ENCODE measurements at regions not wholly inside any gene's neighbourhood (a gene's known extent, or its start where the extent isn't known, plus 50 kb on each side); places are given as distances from the start of the nearest gene placed in this dataset.
"Not testable (repeated sequence)": the region's sequence is repeated elsewhere in the genome, so short reads cannot be mapped to it uniquely, and the experiment has no call there.

GRCh38 chr13:101003566-101003965, 329.0 kb upstream of the TMTC4 start:
- H3K27ac Mint-ChIP-seq = no peak overlapping the region
- no peaks in the 10 kb centered on the region for H3K27me3 Mint-ChIP-seq (ENCODE audit: low read depth)
- no peak overlapping the region for H3K4me3 Mint-ChIP-seq
- no peaks in the 10 kb centered on the region for H3K36me3 Mint-ChIP-seq (ENCODE audit: low read depth)
- H3K4me1 Mint-ChIP-seq (ENCODE audit: low read depth) = no peaks in the 10 kb centered on the region
- H3K9me3 Mint-ChIP-seq = no peaks in the 10 kb centered on the region

- Mint-ChIP-seq H3K4me3 (no peak overlapping the region), H3K36me3 (ENCODE audit: low read depth) (no peaks in the 10 kb centered on the region), H3K9me3 (peaks cover 7% of the 10 kb centered on the region), H3K4me1 (ENCODE audit: low read depth) (no peaks in the 10 kb centered on the region), H3K27ac (no peak overlapping the region), H3K27me3 (ENCODE audit: low read depth) (no peaks in the 10 kb centered on the region)
Measured at GRCh38 chr13:100989392-100989791, 314.8 kb upstream of the TMTC4 start.

GRCh38 chr13:100988921-100989320, 314.3 kb upstream of the TMTC4 start:
- no peaks in the 10 kb centered on the region for H3K4me1 Mint-ChIP-seq (ENCODE audit: low read depth)

GRCh38 chr13:100987948-100988347, 313.4 kb upstream of the TMTC4 start:
- H3K27me3 Mint-ChIP-seq (ENCODE audit: low read depth) = no peaks in the 10 kb centered on the region
- H3K4me1 Mint-ChIP-seq (ENCODE audit: low read depth) = no peaks in the 10 kb centered on the region

More at GRCh38 chr13:100988921-100989320, 314.3 kb upstream of the TMTC4 start:
- H3K9me3 Mint-ChIP-seq = peaks cover 7% of the 10 kb centered on the region
- no peaks in the 10 kb centered on the region for H3K36me3 Mint-ChIP-seq (ENCODE audit: low read depth)
- no peaks in the 10 kb centered on the region for H3K27me3 Mint-ChIP-seq (ENCODE audit: low read depth)
- H3K27ac Mint-ChIP-seq = no peak overlapping the region
- H3K4me3 Mint-ChIP-seq = no peak overlapping the region

GRCh38 chr13:100986571-100986970, 312.0 kb upstream of the TMTC4 start:
- Mint-ChIP-seq H3K4me1 (ENCODE audit: low read depth) (no peaks in the 10 kb centered on the region), H3K27me3 (ENCODE audit: low read depth) (no peaks in the 10 kb centered on the region), H3K4me3 (no peak overlapping the region), H3K36me3 (ENCODE audit: low read depth) (no peaks in the 10 kb centered on the region), H3K9me3 (peaks cover 2% of the 10 kb centered on the region), H3K27ac (no peak overlapping the region)

More at GRCh38 chr13:100987948-100988347, 313.4 kb upstream of the TMTC4 start:
- Mint-ChIP-seq H3K4me3 (no peak overlapping the region), H3K27ac (no peak overlapping the region), H3K36me3 (ENCODE audit: low read depth) (no peaks in the 10 kb centered on the region), H3K9me3 (peaks cover 7% of the 10 kb centered on the region)

- no peak overlapping the region for H3K4me3 Mint-ChIP-seq
- no peaks in the 10 kb centered on the region for H3K4me1 Mint-ChIP-seq (ENCODE audit: low read depth)
- H3K27ac Mint-ChIP-seq = no peak overlapping the region
- H3K9me3 Mint-ChIP-seq = no peaks in the 10 kb centered on the region
- no peaks in the 10 kb centered on the region for H3K27me3 Mint-ChIP-seq (ENCODE audit: low read depth)
- no peaks in the 10 kb centered on the region for H3K36me3 Mint-ChIP-seq (ENCODE audit: low read depth)
Measured at GRCh38 chr13:100984085-100984705, 309.6 kb upstream of the TMTC4 start.

GRCh38 chr13:100983111-100983510, 308.5 kb upstream of the TMTC4 start:
- no peak overlapping the region for H3K27ac Mint-ChIP-seq
- H3K4me3 Mint-ChIP-seq = no peak overlapping the region
- no peaks in the 10 kb centered on the region for H3K4me1 Mint-ChIP-seq (ENCODE audit: low read depth)
- no peaks in the 10 kb centered on the region for H3K27me3 Mint-ChIP-seq (ENCODE audit: low read depth)
- no peaks in the 10 kb centered on the region for H3K36me3 Mint-ChIP-seq (ENCODE audit: low read depth)
- no peaks in the 10 kb centered on the region for H3K9me3 Mint-ChIP-seq

GRCh38 chr13:100980171-100980570, 305.6 kb upstream of the TMTC4 start:
- no peaks in the 10 kb centered on the region for H3K27me3 Mint-ChIP-seq (ENCODE audit: low read depth)
- H3K36me3 Mint-ChIP-seq (ENCODE audit: low read depth) = no peaks in the 10 kb centered on the region
- H3K27ac Mint-ChIP-seq = no peak overlapping the region
- H3K9me3 Mint-ChIP-seq = no peaks in the 10 kb centered on the region
- no peak overlapping the region for H3K4me3 Mint-ChIP-seq
- H3K4me1 Mint-ChIP-seq (ENCODE audit: low read depth) = no peaks in the 10 kb centered on the region

- Mint-ChIP-seq H3K9me3 (no peaks in the 10 kb centered on the region), H3K4me1 (ENCODE audit: low read depth) (no peaks in the 10 kb centered on the region), H3K36me3 (ENCODE audit: low read depth) (no peaks in the 10 kb centered on the region)
Measured at GRCh38 chr13:100977841-100978240, 303.2 kb upstream of the TMTC4 start.

GRCh38 chr13:100976993-100977392, 302.4 kb upstream of the TMTC4 start:
- Mint-ChIP-seq H3K4me1 (ENCODE audit: low read depth) (no peaks in the 10 kb centered on the region), H3K27ac (no peak overlapping the region), H3K4me3 (no peak overlapping the region), H3K36me3 (ENCODE audit: low read depth) (no peaks in the 10 kb centered on the region), H3K27me3 (ENCODE audit: low read depth) (no peaks in the 10 kb centered on the region), H3K9me3 (no peaks in the 10 kb centered on the region)

More at GRCh38 chr13:100977841-100978240, 303.2 kb upstream of the TMTC4 start:
- H3K4me3 Mint-ChIP-seq = no peak overlapping the region
- no peak overlapping the region for H3K27ac Mint-ChIP-seq
- no peaks in the 10 kb centered on the region for H3K27me3 Mint-ChIP-seq (ENCODE audit: low read depth)

GRCh38 chr13:100975666-100976065, 301.1 kb upstream of the TMTC4 start:
- H3K27me3 Mint-ChIP-seq (ENCODE audit: low read depth); H3K4me1 Mint-ChIP-seq (ENCODE audit: low read depth); H3K36me3 Mint-ChIP-seq (ENCODE audit: low read depth); H3K27ac Mint-ChIP-seq; H3K4me3 Mint-ChIP-seq; H3K9me3 Mint-ChIP-seq: not testable (repeated sequence)

GRCh38 chr13:100962585-100962984, 288.0 kb upstream of the TMTC4 start:
- Mint-ChIP-seq H3K27me3 (ENCODE audit: low read depth) (no peaks in the 10 kb centered on the region), H3K9me3 (no peaks in the 10 kb centered on the region), H3K4me1 (ENCODE audit: low read depth) (no peaks in the 10 kb centered on the region), H3K27ac (no peak overlapping the region), H3K4me3 (no peak overlapping the region), H3K36me3 (ENCODE audit: low read depth) (no peaks in the 10 kb centered on the region)

GRCh38 chr13:100961186-100961585, 286.6 kb upstream of the TMTC4 start:
- H3K4me3 Mint-ChIP-seq = no peak overlapping the region
- no peaks in the 10 kb centered on the region for H3K4me1 Mint-ChIP-seq (ENCODE audit: low read depth)
- no peaks in the 10 kb centered on the region for H3K9me3 Mint-ChIP-seq
- no peaks in the 10 kb centered on the region for H3K36me3 Mint-ChIP-seq (ENCODE audit: low read depth)
- H3K27ac Mint-ChIP-seq = no peak overlapping the region
- H3K27me3 Mint-ChIP-seq (ENCODE audit: low read depth) = no peaks in the 10 kb centered on the region

GRCh38 chr13:100958831-100959230, 284.2 kb upstream of the TMTC4 start:
- H3K9me3 Mint-ChIP-seq = no peaks in the 10 kb centered on the region
- H3K27me3 Mint-ChIP-seq (ENCODE audit: low read depth) = no peaks in the 10 kb centered on the region
- H3K4me1 Mint-ChIP-seq (ENCODE audit: low read depth) = no peaks in the 10 kb centered on the region
- H3K27ac Mint-ChIP-seq = no peak overlapping the region
- no peak overlapping the region for H3K4me3 Mint-ChIP-seq
- no peaks in the 10 kb centered on the region for H3K36me3 Mint-ChIP-seq (ENCODE audit: low read depth)

GRCh38 chr13:100957741-100958140, 283.1 kb upstream of the TMTC4 start:
- H3K4me3 Mint-ChIP-seq = no peak overlapping the region
- H3K9me3 Mint-ChIP-seq = no peaks in the 10 kb centered on the region
- no peaks in the 10 kb centered on the region for H3K4me1 Mint-ChIP-seq (ENCODE audit: low read depth)
- H3K36me3 Mint-ChIP-seq (ENCODE audit: low read depth) = no peaks in the 10 kb centered on the region
- no peak overlapping the region for H3K27ac Mint-ChIP-seq
- H3K27me3 Mint-ChIP-seq (ENCODE audit: low read depth) = no peaks in the 10 kb centered on the region

All from T-helper 1 cell treated with Interleukin-12 subunit alpha and Interleukin-12 subunit beta and Interleukin-4 antibody, amounts not matched to agents 30 μg/mL and 1 μg/mL, for 36 hours (primary cell).